GM18499 (cell line): ENCODE measurements at regions not wholly inside any gene's neighbourhood (a gene's known extent, or its start where the extent isn't known, plus 50 kb on each side); places are given as distances from the start of the nearest gene placed in this dataset.
"Not testable (repeated sequence)": the region's sequence is repeated elsewhere in the genome, so short reads cannot be mapped to it uniquely, and the experiment has no call there.

ENCODE experiments used
- ATAC-seq: cut with Tn5 transposase; IDR thresholded peaks from one replicate; pipeline ENCODE4 v1.9.1; 2021; ENCODE audit warnings: moderate number of reproducible peaks; ENCODE audit not compliant: insufficient read depth, unreplicated experiment

DNA sequence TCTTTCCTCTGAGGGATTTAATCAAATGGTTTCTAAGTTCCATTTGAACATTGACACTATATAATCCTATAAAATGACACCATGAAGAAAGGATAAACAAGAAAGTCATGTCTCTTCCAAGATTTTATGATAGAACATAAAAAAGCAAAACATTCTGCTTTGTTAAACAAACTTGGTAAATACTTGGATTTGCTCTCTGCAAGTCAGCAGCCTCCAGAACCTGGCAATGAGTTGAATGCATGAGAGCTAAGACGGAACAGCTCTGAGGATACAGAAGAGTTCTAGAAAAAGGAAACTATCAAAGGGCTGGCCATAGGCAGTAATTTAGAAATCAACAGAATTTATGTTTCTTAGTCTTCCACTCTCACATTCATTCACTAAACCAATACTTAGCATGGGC, 656.0 kb upstream of the ID4 start:
- no peak for ATAC-seq

DNA sequence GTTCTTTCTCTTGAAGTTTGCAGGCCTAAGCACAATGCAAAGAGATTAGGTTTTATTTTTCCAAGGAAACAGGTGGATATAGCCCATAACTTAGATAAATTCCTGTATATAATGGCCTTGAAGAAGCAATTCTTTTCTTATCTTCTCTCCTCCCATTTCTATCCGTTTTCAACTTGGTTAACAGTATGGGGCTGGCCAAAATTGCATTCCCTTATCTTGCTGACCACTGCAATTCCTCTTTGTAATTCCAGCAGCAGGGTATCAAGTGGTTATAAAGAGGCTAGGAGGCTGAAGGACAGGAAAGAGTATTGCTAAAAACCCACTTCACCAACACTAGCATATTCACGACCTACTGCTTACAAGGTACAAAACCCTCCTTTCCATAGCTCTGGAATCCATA, 643.5 kb upstream of the ID4 start:
- no peak for ATAC-seq

DNA sequence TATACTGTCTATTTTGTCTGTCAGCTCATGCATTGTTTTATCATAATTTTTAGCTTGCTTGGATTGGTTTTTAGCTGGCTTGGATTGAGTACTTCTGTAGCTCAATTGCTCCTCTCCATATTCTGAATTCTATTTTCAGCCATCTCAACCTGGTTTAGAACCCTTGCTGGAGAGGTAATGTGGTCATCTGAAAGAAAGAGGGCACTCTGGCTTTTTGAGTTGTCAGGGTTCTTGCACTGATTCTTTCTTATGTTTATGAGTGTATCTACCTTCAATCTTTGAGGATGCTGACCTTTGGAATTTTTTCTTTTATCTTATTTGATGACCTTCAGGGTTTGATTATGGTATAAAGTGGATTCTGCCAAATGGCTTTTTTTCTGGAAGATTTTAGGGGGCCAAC, 632.7 kb upstream of the ID4 start:
- ATAC-seq, result no peak

DNA sequence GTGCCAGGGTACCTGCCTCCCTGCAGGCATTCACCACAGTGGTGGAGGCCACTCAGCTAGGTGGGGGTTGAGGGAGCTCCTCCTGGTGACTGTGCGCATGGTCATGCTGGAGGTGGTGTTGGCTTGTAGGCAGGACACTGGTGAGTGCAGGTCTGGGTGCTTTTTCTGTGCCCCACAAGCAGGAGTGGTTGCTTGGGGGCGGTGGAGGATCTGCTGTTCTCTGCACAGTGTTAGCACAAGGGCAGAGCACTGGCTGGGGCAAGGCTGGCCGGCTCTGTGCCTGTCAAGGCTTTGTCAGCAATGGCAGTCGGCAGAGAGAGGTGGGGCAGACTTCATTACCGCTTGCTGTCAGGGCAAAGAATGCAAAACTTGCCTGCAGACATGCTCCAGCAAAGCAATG, 632.1 kb upstream of the ID4 start:
- ATAC-seq, result no peak

DNA sequence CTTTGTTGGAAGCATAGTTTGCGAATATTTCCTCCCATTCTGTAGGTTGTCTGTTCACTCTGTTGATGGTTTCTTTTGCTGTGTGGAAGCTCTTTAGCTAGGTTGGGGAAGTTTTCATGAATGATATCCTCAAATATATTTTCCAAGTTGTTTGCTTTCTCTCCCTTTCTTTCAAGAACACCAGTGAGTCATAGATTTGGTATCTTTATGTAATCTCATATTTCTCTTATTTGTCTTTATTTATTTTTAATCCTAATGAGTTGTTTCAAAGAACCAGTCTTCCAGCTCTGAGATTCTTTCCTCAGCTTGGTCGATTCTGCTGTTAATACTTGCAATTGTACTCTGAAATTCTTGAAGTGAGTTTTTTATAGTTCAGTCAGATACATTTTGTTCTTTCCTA, 628.0 kb upstream of the ID4 start:
- ATAC-seq, result no peak

DNA sequence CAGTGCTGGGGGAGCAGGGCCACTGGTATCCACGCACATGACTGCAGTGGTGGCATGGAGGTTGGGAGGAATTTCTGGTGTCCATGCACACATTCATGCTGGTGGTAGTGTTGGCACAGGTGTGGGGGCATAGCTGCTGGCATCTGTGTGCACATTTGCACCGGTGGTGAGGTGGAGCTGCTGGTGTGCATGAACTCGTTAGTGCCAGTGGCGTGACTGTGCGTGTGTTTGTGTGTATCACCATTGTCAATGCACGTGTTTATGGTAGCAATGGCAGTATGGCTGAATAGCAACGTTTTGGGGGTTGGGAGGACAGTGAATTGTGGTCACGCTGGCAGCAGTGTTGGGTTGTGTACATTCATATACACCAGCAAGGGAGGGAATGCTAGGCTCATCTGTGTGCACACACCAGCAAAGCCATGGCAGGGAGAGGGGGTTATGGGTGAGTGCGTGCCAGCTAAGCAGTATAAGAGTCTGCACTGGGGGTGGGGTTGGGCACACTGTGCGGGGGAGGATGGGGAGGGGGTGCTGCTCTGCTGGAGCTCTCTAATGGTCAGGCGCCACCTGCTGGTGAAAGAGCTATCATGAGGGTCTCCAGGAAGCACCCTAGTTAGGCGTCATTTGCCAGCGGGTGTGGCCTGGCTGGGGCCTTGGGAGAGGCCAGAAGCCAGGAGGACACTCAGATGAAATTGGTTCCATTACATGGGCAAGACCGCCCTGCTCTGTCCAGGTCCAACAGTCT, 626.1 kb upstream of the ID4 start:
- ATAC-seq, result no peak

DNA sequence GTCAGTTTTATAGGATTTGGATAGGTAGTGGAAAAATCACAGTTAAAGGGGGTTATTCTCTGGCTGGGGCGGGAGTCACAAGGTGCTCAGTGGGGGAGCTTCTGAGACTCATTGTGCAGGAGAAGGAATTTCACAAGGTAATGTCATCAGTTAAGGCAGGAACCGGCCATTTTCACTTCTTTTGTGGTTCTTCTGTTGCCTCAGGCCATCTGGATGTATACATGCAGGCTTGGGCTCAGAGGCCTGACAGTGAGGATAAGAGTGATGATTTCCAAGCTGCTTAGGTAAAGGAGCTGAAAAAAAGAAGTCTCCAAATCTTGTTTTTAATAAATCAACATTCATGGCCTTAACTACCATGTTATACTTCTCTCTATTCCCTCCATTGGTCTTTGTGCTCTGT, 622.9 kb upstream of the ID4 start:
- ATAC-seq, result no peak

DNA sequence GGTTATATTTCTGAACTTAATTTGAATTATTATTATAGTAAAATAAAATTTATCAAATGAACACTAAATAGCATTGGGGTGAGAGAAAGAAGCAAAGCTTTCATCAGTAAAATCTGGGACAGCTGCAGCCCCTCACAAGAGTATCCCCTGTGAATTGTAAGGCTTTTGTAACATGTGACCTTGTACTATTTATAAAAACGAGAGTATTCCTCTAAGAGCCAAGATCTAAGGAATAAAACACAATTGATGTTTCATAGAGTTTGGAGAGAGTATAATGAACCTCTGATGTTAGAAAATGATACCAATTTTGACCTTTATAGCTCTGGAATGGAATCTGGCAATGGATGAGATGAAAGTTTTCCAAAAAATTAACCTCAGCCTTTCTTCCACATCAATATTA, 617.2 kb upstream of the ID4 start:
- no peak for ATAC-seq

DNA sequence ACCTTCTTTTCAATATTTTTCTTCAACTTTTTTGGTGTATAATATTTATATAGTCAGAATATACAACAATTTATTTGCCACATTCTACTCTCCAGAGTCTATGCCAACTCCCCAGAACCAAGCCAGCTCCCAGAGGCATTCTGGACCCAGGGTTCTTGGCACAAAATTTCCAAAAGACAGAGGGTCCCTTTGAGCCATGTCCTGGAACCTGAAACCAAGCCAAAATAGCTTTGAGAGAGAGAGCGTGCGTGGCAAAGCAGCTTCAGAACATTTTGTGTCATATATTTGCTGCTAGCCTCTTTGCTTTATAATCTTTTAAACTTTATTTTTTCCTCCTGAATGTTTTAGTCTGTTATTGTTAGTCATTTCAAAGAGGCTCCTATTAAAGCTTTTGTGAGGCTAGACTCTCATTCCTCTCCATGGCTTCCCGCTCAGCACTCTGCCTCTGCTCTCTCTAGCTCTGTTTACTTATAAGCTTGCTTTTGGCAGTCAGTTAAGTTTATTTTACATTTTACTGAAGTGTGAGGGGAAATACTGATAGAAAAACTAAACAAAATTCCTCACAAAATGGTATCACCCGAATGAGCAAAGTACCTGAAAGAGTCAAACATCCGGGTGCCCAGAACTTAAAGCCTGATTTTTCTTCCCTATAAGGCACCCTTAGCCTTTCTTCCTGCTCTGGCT, 605.1 kb upstream of the ID4 start:
- ATAC-seq, result no peak

DNA sequence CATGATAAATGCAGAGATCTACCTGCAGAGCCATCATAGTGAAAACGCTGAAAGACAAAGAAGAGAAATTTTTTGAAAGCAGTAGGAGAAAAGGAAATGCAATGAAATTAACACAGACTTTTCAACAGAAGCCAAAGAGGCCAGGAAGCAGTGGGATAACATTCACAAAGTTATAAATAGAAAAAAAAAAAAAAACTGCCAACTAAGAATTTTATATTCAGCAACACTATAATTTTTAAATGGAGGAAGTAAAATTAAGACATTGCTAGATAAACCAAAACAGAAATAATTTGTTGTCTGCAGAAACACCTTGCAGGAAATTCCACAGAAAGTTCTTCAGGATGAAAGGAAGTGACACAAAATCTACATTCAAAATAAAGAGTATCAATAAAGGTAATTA, 591.5 kb upstream of the ID4 start:
- ATAC-seq, result no peak

DNA sequence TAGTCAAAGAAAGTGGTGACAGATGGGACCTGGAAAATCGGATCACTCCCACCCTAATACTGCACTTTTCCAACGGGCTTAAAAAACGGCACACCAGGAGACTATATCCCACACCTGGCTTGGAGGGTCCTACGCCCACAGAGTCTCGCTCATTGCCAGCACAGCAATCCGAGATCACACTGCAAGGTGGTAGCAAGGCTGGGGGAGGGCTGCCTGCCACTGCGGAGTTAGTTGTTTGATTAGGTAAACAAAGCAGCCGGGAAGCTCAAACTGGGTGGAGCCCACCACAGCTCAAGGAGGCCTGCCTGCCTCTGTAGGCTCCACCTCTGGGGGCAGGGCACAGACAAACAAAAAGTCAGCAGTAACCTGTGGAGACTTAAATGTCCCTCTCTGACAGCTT, 590.0 kb upstream of the ID4 start:
- not testable (repeated sequence) for ATAC-seq

DNA sequence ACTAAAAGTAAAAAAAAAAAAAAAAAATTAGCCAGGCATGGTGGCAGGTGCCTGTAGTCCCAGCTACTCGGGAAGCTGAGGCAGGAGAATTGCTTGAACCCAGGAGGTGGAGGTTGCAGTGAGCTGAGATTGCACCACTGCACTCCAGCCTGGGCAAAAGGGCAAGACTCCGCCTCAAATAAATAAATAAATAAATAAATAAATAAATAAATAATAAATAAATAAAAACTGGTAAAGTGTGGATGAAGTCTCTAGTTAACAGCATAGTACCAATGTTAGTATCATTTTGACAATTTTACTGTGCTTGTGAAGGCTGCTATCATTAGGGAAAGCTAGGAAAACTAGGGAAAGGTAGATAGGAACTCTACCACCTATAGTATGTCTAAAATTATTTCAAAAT, 581.0 kb upstream of the ID4 start:
- ATAC-seq, result not testable (repeated sequence)

DNA sequence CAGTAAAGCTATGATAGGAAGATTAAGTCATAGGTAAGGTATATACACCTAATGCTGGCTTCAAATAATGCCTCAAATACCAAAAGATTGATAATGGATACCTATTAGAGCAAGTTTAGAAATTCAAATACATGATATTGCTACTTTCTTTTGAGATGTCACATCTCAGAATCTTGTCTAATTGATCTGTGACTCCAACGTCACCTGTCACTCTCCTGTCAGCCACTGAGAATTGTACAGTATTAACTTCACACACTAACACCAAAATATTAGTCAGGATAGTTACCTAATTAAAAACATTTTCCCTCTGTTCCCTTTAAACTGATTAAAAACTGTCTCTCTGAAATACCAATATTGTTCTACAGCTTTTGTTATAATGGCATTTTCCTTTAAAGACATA, 575.5 kb upstream of the ID4 start:
- no peak for ATAC-seq

DNA sequence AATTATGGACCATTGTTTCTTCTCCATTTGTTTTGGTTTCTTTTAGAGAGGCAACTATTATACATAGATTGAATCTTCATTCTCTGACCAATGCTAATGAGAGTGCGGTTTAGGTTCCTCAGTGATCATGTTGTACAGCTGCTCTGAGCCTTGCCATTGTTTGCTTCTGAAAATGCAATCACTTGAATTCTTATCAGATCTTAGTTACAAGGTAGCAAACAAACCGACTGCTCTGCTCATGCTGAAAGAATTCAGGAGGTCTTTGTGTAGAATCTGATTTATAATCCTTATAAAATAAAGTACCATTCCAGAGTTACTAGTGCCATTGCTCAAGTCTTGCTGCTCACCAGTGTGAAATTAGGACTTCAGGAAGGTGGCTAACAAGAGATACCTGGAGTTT, 569.1 kb upstream of the ID4 start:
- no peak for ATAC-seq

DNA sequence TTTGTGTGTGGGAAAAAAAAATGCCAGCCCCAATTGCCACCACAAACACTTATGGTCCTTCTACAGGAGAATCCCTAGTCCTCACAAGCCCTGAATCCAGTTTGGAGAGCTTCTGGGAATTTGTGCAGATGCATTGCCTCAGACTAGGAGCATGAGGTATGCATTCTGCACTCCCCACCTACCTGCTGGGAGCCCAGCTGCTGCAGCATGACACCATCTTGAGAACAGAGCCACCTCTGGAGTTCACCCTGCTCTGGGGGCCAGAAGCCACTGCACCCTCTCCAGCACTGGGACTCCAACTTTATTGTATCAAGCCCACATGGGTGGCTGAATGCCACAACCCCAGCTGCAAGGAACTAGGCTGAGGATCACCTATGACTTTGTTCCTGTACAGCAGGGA, 568.5 kb upstream of the ID4 start:
- no peak for ATAC-seq

DNA sequence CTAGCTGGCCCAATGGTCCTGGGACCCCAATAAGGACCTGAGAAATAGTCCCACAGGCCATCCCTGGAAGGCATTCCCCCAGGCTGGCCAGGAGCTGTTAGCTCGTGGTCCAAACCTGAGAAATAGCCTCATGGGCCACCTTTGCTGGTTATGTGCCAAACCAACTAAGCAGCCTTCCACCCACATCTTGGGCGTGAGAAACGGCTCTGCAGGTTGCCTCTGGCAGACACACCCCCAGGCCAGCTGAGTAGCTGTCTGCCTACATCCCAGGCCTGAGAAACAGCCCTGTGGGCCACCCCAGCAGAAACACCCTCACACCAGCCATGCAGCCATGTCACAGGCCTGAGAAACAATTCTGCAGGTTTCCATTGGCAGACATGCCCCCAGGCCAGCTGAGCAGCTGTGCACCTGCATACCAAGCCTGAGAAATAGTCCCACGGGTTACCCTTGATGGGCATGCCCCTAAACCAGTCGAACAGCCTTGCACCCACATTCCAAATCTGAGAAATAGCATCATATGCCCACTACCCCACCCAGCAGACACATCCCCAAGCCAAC, 567.8 kb upstream of the ID4 start:
- ATAC-seq, result no peak

DNA sequence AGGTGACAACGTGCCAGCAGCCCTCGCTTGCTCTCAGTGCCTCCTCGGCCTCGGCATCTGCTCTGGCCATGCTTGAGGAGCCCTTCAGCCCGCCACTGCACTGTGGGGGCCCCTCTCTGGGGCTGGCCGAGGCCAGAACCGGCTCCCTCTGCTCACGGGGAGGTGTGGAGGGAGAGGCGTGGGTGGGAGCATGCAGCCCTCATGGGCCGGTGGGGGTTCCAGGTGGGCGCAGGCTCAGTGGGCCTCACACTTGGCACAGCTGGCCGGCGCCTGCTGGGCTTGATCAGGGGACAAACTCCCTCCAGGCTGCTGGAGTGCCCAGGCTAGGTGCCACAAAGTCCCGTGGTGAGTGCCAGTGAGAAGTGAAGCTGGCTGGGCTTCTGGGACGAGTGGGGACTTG, 566.6 kb upstream of the ID4 start:
- ATAC-seq, result no peak

DNA sequence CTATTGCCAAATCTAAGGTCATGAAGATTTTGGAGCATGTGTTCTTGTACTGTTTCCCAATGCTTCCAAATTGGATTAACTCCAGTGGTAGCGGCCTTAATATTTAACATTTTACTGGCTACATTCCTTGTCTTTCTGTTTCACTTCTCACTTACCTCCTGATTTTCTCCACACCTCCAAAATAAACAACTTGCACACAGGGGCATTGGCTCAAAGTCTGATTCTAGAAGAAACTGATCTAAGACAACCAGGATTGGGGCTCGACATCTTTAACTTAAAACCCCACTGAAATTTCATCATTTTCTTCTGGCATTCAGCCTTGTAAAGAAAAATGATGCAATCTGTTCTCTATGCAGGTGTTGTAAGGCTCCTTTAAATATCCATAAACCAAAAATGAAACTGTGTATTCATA, 557.9 kb upstream of the ID4 start:
- ATAC-seq, result no peak

DNA sequence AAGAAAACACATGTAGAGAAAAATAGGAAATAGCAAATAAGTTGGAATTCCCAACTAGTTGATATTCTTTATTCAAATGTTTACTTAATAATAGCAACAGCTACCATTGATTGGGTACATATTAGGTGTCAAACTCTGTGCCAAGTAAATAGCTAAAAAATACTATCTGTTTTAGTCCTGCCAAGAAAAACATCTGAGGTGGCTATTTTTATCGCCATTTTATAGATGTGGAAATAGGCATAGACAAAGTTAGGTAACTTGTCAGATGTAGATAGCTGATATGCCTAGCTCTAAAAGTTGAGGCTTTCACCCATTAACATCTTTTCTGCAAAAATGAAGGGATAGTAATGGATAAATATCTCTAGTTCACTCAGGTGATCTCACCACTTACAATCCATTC, 549.2 kb upstream of the ID4 start:
- ATAC-seq, result no peak

DNA sequence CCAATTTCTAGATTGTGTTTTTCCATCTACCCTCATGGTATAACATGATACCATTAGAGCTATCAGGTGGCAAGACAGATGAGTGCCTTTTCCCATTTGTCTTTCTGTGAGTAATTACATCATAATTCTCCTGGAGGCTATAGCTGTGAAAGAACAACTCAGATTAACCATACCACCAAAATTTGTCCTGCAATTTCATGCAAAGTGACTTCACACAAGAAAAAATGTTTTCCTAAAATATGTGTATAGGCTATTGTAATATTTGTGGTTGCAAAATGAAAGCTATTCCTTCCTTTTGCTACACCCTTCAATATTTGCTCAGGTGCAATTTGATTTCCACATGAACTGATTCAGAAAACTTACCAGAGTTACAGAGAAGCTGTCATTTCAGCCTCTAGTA, 547.7 kb upstream of the ID4 start:
- no peak for ATAC-seq

DNA sequence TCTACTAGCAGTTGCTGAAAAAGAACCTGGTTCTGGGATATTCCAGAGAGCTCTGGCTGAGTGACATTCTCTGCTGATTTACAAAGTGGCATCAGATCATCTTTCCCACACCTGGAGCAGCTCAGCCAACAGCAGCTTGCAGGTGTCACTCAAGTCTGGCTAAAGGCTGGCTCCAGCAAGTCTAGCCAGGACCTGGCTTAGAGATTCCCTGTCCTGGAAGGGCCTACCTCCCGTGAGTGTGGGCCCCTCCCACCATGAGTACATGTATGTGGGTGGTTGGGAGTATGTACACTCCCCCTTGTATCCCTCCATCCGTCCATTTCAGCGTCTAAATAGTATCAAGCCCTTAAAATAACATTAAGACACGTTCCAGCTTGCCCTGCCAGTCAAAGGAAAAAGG, 539.3 kb upstream of the ID4 start:
- ATAC-seq, result no peak

DNA sequence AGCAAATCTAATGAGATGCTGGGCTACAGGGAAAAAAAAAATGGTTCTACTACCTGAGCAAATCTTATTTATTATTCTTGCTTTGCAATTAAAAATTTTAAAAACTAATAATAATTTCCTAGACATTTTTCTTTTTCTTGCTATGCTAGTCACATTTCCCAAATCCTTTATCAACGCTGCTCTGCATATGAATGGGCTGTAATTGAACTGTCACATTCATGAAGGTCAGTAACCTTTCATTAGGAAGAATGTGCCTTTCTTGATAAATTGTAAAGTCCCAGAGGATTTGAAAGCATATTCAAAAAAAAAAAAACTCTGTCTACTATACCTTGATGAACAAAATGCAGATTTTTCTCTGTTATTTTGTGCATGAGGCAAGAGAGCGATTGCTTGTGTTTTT, 538.7 kb upstream of the ID4 start:
- no peak for ATAC-seq
